Motor neuron (in vitro differentiated cells): ENCODE measurements at regions not wholly inside any gene's neighbourhood (a gene's known extent, or its start where the extent isn't known, plus 50 kb on each side); places are given as distances from the start of the nearest gene placed in this dataset.

Experiments
- ATAC-seq, 8 experiments: fragments of 200-7000 bp; cut with Tn5 transposase; replicated peaks in 6 of 8; 2 replicates each; pipeline ENCODE4 v1.8.0; 2021; ENCODE audit warnings: mild to moderate bottlenecking in 8 of 8, moderate library complexity in 8 of 8
- H3K27ac ChIP-seq, 2 donors: fragments of 250-450 bp; sonication (Bioruptor Pico); 2 replicates each; pipeline ENCODE4 v1.9.0; 2021; ENCODE audit warnings: antibody characterized with exemption in 2 of 2, mild to moderate bottlenecking in 2 of 2, moderate library complexity in 1 of 2
- H3K4me1 ChIP-seq, 2 donors: fragments of 250-450 bp; sonication (Bioruptor Pico); replicated peaks in 1 of 2; 2 replicates each; pipeline ENCODE4 v1.6.1; 2021; ENCODE audit warnings: antibody characterized with exemption in 2 of 2, mild to moderate bottlenecking in 2 of 2, moderate library complexity in 1 of 2
- H3K4me3 ChIP-seq, 5 donors: fragments of 250-450 bp; sonication (Bioruptor Pico); 2 replicates each; pipeline ENCODE4 v1.9.0; 2021; ENCODE audit warnings: antibody characterized with exemption in 5 of 5, mild to moderate bottlenecking in 5 of 5, moderate library complexity in 4 of 5
- WGBS, 10 experiments: fragments of 450-650 bp; shearing (Covaris generic); methylation state at CpG; one replicate each; pipeline ENCODE4 v1.0.0; 2022; 5-methylcytosine and 5-hydroxymethylcytosine counted together
- in situ Hi-C, 9 experiments: fragments of 400-800 bp; cut with MboI; loops; one replicate each; pipeline ENCODE4 v1.15.0; 2021; ENCODE audit warnings: low sequenced_read_pairs in 9 of 9, low pct_unique_long_range_greater_than_20kb in 2 of 9; ENCODE audit not compliant: unreplicated experiment in 9 of 9

DNA sequence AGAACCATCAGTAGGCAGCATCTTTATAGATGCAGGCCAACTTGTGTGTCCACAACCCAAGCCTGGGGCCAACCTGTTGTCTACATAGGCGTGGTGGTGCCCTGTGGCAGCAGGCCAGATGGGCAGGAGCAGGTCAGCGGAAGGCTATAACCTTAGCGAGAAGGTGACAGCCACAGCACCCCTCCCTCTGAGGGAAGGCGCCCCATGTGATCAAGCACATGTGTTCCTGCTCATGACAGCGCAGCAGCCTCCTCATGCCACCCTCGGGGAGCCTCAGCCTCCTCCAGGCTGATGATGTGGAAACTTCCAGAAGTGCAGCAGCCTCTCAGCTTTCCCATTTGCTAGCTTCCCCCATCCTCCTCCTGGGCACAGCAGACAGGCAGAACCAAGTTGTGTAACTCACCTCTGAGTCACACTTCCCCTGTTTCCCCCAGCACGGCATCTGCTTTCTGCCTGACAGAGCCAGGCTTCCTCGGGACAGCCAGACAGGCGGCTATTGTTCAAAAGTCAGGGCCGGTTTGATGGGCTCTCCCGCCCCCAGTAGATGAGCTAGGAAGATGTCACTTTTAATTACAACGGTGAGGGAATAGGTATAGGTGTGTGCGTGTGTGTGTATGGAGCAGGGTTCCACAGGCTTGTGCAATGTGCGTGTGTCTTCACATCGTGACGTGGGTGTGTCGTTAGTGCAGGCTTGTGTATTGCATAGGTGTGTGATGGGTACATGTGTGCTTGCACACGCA is 312.0 kb upstream of the ZMIZ1 start:
- H3K4me3 ChIP-seq: no peak overlapping the region
- peak; percentile 54 to 79 (median 64) for ATAC-seq
- WGBS, 10 experiments: 15 to 100% (median 70%) methylated on average over 1 to 9 of the region's 18 CpGs; no CpG with 5 or more reads in 1 of the 10 experiments
- in situ Hi-C loops: no loop called here
- peaks cover 45 to 49% of the 10 kb centered on the region in 2 donors for H3K4me1 ChIP-seq
- H3K27ac ChIP-seq: peak overlapping the region; percentile 52 to 53

DNA sequence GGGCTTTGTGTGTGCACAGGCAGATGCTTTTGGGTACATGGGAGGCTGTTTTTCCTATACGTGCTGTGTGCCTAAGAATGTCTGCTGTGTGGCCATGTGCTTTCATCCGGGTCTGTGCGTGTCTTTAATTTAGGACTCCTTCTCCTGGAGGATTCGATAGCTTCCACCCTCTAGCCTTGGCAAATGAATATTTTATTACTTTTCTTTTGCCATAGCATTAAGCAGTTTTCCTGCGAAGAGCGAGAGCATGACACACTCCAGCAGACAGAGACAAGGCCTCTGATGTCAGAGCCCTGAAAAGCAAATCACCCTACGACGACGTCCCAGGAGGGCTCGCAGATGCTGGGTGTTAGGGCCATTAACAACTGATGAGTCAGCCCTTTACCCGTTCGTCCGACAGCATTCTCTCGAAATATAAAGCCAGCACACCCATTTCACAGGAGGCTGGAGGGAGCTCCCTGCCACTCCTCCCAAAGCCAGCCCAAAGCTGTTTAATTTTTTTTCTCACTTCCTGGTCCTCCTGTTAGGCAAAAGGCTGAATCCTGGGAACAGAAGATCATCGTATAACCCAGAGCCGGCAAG is 311.3 kb upstream of the ZMIZ1 start:
- H3K4me3 ChIP-seq: no peak overlapping the region
- in situ Hi-C loops: no loop called here
- 2 to 60% (median 49%) methylated on average over 2 to 10 of the region's 16 CpGs; no CpG with 5 or more reads in 1 of the 10 experiments for WGBS, 10 experiments
- peak overlapping the region; percentile 52 to 53 for H3K27ac ChIP-seq
- peak; percentile 42 to 74 (median 71) for ATAC-seq
- H3K4me1 ChIP-seq: peaks cover 45 to 49% of the 10 kb centered on the region in 2 donors

DNA sequence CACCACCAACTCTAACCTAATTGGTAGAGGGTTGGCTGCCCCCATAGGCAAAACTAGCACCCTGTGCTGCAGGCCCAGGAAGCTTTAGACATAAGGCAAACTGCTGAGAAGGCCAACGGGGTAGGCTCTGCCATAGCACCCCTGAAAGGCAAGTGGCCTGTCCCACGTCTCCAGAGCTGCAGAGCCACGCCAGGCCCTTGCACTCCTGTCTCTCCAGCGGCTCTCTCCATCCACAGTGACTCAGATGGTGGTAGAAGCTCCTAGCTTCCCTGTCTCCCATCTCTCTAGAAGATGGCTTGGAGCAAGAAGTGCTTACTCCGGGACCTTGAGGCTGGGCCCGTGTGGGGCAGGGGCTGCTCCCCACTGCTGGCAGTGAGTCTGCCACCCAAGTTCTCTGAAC is 310.6 kb upstream of the ZMIZ1 start:
- no peak for ATAC-seq
- in situ Hi-C loops: no loop called here
- H3K27ac ChIP-seq: no peak overlapping the region
- H3K4me1 ChIP-seq: peaks cover 46 to 47% of the 10 kb centered on the region in 2 donors
- H3K4me3 ChIP-seq: no peak overlapping the region
- WGBS, 10 experiments: 60 to 82% (median 70%) methylated on average over 1 to 2 of the region's 6 CpGs; no CpG with 5 or more reads in 7 of the 10 experiments

DNA sequence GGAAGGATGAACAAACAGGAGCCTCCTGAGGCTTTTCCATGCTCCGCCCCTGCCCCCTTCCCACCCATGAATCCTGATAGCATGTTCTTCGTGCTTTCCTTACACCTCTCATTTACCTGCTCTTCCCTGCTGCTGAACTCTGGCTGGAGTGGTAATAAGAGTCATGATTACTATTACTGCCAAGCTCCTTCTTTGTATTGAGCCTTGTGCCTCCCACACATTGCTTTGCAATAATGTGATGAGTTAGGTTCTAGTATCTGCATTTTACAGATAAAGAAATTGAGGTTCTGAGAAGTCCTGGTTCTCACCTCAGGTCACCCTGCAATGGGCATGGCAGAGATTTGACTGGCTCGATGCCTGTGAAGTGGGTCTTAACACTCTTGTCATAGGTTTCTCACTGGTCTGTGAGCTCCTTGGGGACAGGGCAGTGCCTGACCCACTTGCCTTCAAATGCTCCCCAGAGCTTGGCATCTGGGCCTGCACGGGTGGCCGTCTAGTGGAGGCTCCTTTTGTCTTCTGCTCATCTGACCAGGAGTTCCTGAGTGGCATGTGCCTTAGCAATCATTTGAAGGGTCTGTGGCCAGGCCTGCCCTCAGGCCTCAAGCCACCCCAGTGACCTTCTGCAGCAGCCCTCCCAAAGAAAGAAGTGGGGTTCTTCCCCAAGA is 309.2 kb upstream of the ZMIZ1 start:
- no peak for ATAC-seq
- peaks cover 40 to 49% of the 10 kb centered on the region in 2 donors for H3K4me1 ChIP-seq
- in situ Hi-C loops: no loop called here
- H3K4me3 ChIP-seq: no peak overlapping the region
- H3K27ac ChIP-seq: no peak overlapping the region
- 60 to 100% (median 92%) methylated on average over 1 to 2 of the region's 5 CpGs; no CpG with 5 or more reads in 6 of the 10 experiments for WGBS, 10 experiments

DNA sequence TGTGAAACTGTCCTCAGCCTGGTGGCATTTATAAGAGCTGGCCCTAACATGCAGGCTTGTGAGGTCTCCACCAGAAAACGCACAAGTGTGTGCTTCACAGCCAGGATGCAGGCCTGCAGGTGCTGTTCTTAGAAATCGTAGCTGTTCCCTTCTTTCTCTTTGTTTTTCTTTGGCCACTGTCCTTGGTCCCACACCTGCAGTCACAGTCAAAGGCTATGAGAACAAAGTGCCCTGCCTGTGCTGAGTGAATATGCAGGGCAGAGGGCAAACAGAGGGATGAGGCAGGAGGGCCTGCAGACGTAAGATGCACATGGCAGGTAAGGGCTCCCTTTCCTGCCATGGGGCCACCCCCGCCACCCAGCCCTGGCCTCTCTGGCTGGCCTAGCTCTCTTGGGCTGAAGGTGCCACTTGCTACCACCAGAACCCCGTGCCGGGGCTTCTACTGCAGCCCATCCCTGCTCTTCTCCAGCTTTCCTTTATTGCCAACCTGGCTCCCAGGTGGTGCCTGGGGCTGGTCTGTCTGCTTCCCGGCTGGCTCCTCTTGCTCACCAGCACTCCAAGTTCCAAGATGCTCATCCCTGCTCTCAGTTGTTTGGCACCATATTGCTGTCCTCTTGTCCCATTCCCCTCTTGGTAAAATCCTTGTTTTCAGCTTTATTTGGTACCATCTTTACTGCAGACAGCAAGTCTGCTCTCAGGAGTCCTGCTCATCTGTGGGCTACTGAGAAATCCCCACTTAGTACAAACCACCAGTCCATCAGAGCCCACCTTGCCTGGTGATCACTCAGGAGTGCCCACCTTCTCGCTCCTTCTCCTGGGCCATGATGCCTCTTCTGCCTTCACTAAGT is 308.1 kb upstream of the ZMIZ1 start:
- in situ Hi-C loops: no loop called here
- no peak overlapping the region for H3K27ac ChIP-seq

DNA sequence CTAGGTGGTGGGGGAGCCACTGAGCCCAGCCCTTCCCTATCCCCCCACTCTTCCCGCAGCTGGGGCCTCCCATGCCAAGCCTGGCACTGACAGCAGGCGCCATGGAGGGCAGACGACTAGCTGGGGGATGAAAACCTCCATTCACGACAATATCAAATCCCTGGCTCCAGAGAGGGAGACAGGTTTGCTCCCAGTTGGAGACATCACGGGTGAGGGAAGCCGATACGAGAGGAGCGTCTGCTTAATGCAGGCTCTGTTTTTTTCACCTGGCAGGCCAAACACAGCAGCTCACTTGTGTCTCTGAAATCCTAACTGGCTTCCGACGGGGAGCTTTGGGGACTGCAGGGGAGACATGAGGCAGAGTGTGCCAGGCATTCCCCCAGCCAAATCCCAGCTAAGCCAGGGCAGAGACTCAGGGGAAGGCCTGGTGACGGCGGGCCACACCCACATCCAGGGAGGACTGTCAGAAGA is 307.4 kb upstream of the ZMIZ1 start:
- H3K4me1 ChIP-seq: peaks cover 27 to 36% of the 10 kb centered on the region in 2 donors
- no peak overlapping the region for H3K4me3 ChIP-seq
- no peak for ATAC-seq
- in situ Hi-C loops: no loop called here
- WGBS, 10 experiments: 80 to 100% (median 98%) methylated on average over 1 to 4 of the region's 12 CpGs; no CpG with 5 or more reads in 4 of the 10 experiments
- H3K27ac ChIP-seq: no peak overlapping the region

More for the DNA sequence above, 308.1 kb upstream of the ZMIZ1 start:
- no peak for ATAC-seq
- WGBS, 10 experiments: 28 to 100% (median 76%) methylated on average over 2 to 3 of the region's 8 CpGs; no CpG with 5 or more reads in 5 of the 10 experiments
- Histone ChIP-seq H3K4me3 (no peak overlapping the region), H3K4me1 (peaks cover 29 to 39% of the 10 kb centered on the region in 2 donors)

DNA sequence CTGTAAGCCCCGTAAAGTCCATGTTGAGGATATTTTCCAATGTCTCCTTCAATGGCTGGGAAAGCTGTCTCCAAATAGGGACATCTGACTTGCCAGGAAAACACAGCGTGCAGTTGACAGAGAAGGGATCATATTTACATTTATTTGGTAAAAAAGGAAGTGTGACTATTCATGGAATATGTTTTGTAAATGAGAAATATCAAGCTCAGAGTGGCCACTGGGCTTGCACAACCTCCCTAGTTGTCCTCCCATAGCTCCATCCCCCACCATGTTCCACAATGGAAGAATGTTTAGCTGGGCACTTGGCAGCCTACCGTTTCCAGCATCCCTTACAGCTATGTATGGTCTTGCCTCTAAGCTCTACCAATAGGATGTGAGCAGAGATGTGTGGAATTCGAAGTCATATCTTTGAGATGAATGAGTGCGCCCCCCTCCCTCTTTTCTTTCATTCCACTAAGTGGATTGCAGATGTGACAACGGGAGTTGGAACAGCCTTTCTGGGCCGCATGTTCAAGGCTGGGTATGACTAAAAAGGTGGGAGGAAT is 306.6 kb upstream of the ZMIZ1 start:
- Histone ChIP-seq H3K27ac (no peak overlapping the region), H3K4me3 (no peak overlapping the region), H3K4me1 (peaks cover 18 to 31% of the 10 kb centered on the region in 2 donors)
- in situ Hi-C loops: no loop called here
- ATAC-seq: no peak
- WGBS, 10 experiments: 63 to 100% (median 100%) methylated on average over 1 to 4 of the region's 7 CpGs; no CpG with 5 or more reads in 1 of the 10 experiments

DNA sequence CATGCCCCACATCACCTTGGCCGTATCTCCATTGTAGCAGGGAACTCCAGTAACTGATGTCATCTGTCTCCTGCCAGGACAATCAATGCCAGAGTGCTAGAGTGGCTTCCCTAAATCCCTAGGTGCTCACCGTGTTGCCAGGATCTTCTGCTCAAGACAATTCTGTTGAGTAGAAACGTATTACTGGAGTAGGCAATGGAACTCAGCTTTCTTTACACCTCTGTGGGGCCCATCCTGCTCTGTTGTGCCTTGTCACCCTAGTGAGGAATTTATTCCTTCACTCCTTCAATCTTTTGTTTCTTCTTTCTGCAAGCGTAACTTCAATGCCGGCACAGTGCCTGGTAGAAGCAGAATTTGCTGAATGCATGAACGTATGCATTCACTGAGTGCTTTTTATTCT is 305.5 kb upstream of the ZMIZ1 start:
- in situ Hi-C loops: no loop called here
- H3K27ac ChIP-seq: no peak overlapping the region
- peak in 5 of 8 experiments; percentile 4 to 53 (median 23) for ATAC-seq
- no peak overlapping the region for H3K4me3 ChIP-seq
- peaks cover 13 to 24% of the 10 kb centered on the region in 2 donors for H3K4me1 ChIP-seq
- 69 to 100% (median 95%) methylated on average over 1 to 6 of the region's 6 CpGs for WGBS, 10 experiments

DNA sequence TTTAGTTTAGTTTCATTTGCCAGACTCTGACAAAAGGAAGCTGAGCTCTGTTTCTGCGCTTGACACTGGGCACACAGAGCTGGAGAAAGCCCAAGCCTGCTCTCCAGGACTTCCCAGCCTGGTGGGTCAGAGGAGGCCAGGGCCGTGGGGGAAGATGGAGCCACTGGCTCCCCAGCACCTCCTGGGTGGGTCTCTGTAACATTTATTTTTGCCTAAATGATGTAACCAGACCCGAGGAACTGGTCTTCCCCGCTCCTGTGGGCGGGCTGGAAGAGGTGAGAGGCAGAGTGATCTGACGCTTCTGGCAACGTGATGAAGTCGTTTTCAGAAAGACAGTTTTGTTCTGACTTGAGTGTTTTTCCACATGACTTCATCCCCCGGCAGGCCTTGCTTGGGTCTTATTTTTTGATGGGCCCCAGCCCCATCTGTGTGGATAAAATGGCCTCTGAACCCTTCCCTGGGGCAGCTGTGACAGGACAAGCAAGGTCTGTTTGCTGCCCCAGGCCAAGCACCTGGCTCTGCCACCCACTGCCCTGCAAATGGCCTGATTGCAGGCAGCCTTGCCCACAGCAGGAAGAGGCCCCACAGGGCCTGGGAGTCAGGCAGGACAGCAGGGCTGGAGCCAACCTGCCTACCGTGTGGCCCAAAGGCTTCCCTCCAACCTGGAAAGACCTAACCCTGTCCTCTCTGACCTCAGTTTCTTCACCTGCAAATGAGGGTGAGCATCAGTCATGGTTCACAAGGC is 304.9 kb upstream of the ZMIZ1 start:
- Histone ChIP-seq H3K27ac (peak overlapping the region in 1 of 2 donors; percentile 9), H3K4me3 (no peak overlapping the region), H3K4me1 (peaks cover 15 to 29% of the 10 kb centered on the region in 2 donors)
- WGBS, 10 experiments: 20 to 87% (median 65%) methylated on average over 1 to 9 of the region's 10 CpGs; no CpG with 5 or more reads in 2 of the 10 experiments
- peak in 7 of 8 experiments; percentile 45 to 87 (median 77) for ATAC-seq
- in situ Hi-C loops: no loop called here

DNA sequence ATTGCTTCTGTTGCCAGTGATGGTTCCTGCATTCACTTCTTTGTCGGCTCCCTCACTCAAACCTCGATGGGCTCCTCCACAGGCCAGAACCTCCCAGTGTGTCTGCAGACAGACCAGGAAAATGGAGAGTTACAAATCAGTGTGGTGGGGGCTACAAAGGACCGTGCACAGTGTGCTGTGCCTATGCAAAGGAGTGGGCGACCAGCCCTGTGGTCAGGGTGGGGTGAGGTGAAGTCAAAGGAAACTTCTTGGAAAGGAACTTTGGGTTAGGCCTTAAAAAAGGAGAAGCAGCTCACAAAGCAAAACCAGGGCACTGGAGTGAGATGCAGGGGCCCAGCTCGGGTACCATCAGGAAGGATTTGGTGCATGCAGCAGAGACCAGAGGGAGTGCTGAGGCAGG is 304.3 kb upstream of the ZMIZ1 start:
- Histone ChIP-seq H3K4me1 (peaks cover 21 to 31% of the 10 kb centered on the region in 2 donors), H3K4me3 (no peak overlapping the region), H3K27ac (no peak overlapping the region)
- peak in 1 of 8 experiments; percentile 47 for ATAC-seq
- WGBS, 10 experiments: 40 to 100% (median 92%) methylated on average over 1 to 4 of the region's 5 CpGs; no CpG with 5 or more reads in 4 of the 10 experiments
- in situ Hi-C loops: no loop called here

DNA sequence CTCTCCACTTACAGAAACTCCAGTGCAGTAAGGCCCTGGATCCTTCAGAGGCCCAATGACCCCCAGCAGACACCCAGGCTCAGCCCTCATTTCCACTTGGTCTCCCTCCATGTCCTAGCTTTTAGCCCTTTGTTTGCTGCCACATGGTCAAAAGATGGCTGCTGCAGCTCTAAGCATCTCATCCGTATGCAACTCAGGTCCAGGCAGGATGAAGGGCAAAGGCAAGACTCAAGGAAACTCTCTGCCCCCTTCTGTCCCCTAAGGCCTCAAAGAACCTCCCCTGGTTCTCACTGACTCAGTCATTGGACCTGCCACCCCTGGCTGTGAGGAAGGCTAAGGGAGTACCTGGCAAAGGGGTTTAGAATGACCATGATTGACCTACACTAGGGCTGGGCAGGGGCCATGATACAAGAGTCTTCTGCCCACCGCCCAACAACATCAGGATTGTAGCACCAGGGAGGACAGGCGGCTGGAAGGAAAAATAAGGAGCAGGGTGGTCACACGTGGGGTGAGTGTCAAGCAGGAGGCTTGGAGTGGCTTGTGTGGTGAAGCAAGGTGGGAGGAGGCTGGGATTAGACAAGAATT is 303.8 kb upstream of the ZMIZ1 start:
- ATAC-seq: no peak
- Histone ChIP-seq H3K4me3 (no peak overlapping the region), H3K27ac (no peak overlapping the region), H3K4me1 (peaks cover 21 to 31% of the 10 kb centered on the region in 2 donors)
- in situ Hi-C loops: no loop called here
- 80 to 100% (median 95%) methylated on average over 1 to 3 of the region's 4 CpGs; no CpG with 5 or more reads in 2 of the 10 experiments for WGBS, 10 experiments
